Endodermal cell (in vitro differentiated cells): ENCODE measurements at regions not wholly inside any gene's neighbourhood (a gene's known extent, or its start where the extent isn't known, plus 50 kb on each side); places are given as distances from the start of the nearest gene placed in this dataset.

ENCODE experiments used
- DNase-seq: peaks from one replicate; pipeline ENCODE4 v3.0.0-alpha.2; 2017
- H3K27ac ChIP-seq: 2 replicates; pipeline ENCODE4 v1.5.1; 2013; ENCODE audit warnings: mild to moderate bottlenecking, low read depth, low read length, moderate library complexity
- H3K27me3 ChIP-seq: 2 replicates; pipeline ENCODE4 v1.6.1; 2013; ENCODE audit warnings: mild to moderate bottlenecking, low read length, moderate library complexity; ENCODE audit not compliant: insufficient read depth, control insufficient read depth, poor library complexity, severe bottlenecking
- H3K36me3 ChIP-seq: 2 replicates; pipeline ENCODE4 v1.7.0; 2013; ENCODE audit warnings: mild to moderate bottlenecking, low read length, moderate library complexity; ENCODE audit not compliant: control insufficient read depth, insufficient read depth
- H3K4me1 ChIP-seq: one replicate; pipeline ENCODE4 v1.7.0; 2013; ENCODE audit warnings: low read length; ENCODE audit not compliant: control insufficient read depth, insufficient read depth
- H3K4me3 ChIP-seq: 2 replicates; pipeline ENCODE4 v1.5.1; 2013; ENCODE audit warnings: mild to moderate bottlenecking, low read length, moderate library complexity
- H3K9ac ChIP-seq: 2 replicates; pipeline ENCODE4 v1.6.1; 2013; ENCODE audit warnings: mild to moderate bottlenecking, low read length, moderate library complexity; ENCODE audit not compliant: poor library complexity, severe bottlenecking; ENCODE audit errors: extremely low read depth
- H3K9me3 ChIP-seq: 2 replicates; pipeline ENCODE4 v1.6.1; 2013; ENCODE audit warnings: mild to moderate bottlenecking, low read length, moderate library complexity; ENCODE audit not compliant: control insufficient read depth
- H3K27ac Mint-ChIP-seq: 2 replicates; pipeline ENCODE4 v1.8.0; 2020; ENCODE audit warnings: mixed read lengths
- H3K27me3 Mint-ChIP-seq: 2 replicates; pipeline ENCODE4 v1.8.0; 2021; ENCODE audit warnings: mild to moderate bottlenecking, mixed read lengths; ENCODE audit not compliant: insufficient read depth
- H3K36me3 Mint-ChIP-seq: 2 replicates; pipeline ENCODE4 v1.8.0; 2020; ENCODE audit warnings: low read depth, mixed read lengths
- H3K4me1 Mint-ChIP-seq: 2 replicates; pipeline ENCODE4 v1.8.0; 2020; ENCODE audit warnings: mixed read lengths
- H3K4me3 Mint-ChIP-seq: 2 replicates; pipeline ENCODE4 v1.8.0; 2020; ENCODE audit warnings: mild to moderate bottlenecking, moderate library complexity, mixed read lengths
- H3K9me3 Mint-ChIP-seq: 2 replicates; pipeline ENCODE4 v1.8.0; 2020; ENCODE audit warnings: mild to moderate bottlenecking, mixed read lengths
- WGBS, 2 experiments: methylation state at CpG; one replicate each; pipeline versions ENCODE4 v1.1.5 to v1.1.7; 2013; ENCODE audit warnings: missing lambda C conversion rate in 2 of 2, mixed read lengths in 1 of 2; ENCODE audit not compliant: insufficient coverage in 1 of 2, insufficient read length in 1 of 2; 5-methylcytosine and 5-hydroxymethylcytosine counted together
- TF ChIP-seq, protein P1 (sequence below): fragments of 200-600 bp; sonication (generic); conservative IDR thresholded peaks from 2 replicates; pipeline ENCODE4 v1.5.0; 2021; ENCODE audit warnings: antibody characterized with exemption, mild to moderate bottlenecking

GRCh38 chr13:47291107-47291656, 394.3 kb upstream of the HTR2A start:
- Histone ChIP-seq H3K9ac (no peak overlapping the region), H3K36me3 (no peaks in the 10 kb centered on the region), H3K4me1 (no peaks in the 10 kb centered on the region), H3K27me3 (no peaks in the 10 kb centered on the region), H3K4me3 (no peak overlapping the region), H3K27ac (no peak overlapping the region), H3K9me3 (no peaks in the 10 kb centered on the region)
- no peaks in the 10 kb centered on the region for H3K9me3 Mint-ChIP-seq
- TF ChIP-seq, protein P1, sequence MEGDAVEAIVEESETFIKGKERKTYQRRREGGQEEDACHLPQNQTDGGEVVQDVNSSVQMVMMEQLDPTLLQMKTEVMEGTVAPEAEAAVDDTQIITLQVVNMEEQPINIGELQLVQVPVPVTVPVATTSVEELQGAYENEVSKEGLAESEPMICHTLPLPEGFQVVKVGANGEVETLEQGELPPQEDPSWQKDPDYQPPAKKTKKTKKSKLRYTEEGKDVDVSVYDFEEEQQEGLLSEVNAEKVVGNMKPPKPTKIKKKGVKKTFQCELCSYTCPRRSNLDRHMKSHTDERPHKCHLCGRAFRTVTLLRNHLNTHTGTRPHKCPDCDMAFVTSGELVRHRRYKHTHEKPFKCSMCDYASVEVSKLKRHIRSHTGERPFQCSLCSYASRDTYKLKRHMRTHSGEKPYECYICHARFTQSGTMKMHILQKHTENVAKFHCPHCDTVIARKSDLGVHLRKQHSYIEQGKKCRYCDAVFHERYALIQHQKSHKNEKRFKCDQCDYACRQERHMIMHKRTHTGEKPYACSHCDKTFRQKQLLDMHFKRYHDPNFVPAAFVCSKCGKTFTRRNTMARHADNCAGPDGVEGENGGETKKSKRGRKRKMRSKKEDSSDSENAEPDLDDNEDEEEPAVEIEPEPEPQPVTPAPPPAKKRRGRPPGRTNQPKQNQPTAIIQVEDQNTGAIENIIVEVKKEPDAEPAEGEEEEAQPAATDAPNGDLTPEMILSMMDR, result no peak
- H3K36me3 Mint-ChIP-seq, result no peaks in the 10 kb centered on the region
- no peaks in the 10 kb centered on the region for H3K27me3 Mint-ChIP-seq
- H3K27ac Mint-ChIP-seq, result no peak overlapping the region
- peaks cover 8% of the 10 kb centered on the region for H3K4me1 Mint-ChIP-seq
- no peak overlapping the region for H3K4me3 Mint-ChIP-seq
- DNase-seq, result no peak
- 39 to 73% methylated on average over 1 to 2 of the region's 2 CpGs for WGBS, 2 experiments

- Mint-ChIP-seq H3K27me3 (no peaks in the 10 kb centered on the region), H3K4me3 (no peak overlapping the region), H3K36me3 (no peaks in the 10 kb centered on the region), H3K27ac (no peak overlapping the region), H3K4me1 (peaks cover 8% of the 10 kb centered on the region), H3K9me3 (no peaks in the 10 kb centered on the region)
- no peak overlapping the region for H3K4me3 ChIP-seq
- no peak for DNase-seq
- TF ChIP-seq, protein P1, result no peak
- WGBS, 2 experiments, result 100% methylated on average over 1 of the region's 1 CpG; no CpG with 5 or more reads in 1 of the 2 experiments
- H3K9ac ChIP-seq, result no peak overlapping the region
- no peak overlapping the region for H3K27ac ChIP-seq
- H3K27me3 ChIP-seq, result no peaks in the 10 kb centered on the region
- no peaks in the 10 kb centered on the region for H3K4me1 ChIP-seq
- no peaks in the 10 kb centered on the region for H3K9me3 ChIP-seq
- no peaks in the 10 kb centered on the region for H3K36me3 ChIP-seq
These were observed 392.7 kb upstream of the HTR2A start for GRCh38 chr13:47289567-47289966.

DNA sequence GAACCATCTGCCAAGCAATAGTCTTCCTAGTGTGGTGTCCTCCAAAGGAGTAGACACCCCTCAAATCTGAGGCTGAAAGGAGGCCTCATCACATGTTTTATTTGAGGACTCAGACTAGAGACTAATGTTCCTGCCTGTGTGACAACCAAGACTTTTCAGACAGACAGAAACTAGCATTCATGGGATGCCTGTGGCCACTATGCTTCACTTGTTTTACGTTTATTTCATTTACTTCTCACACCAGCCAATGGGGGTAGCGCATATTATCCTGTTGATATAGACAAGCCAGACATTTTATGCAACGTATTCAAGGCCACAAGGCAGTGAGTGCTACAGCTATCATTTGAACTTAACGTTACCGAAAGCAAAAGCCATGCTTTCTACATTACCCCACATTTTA, 391.7 kb upstream of the HTR2A start:
- TF ChIP-seq, protein P1, result no peak
- 76 to 96% methylated on average over 4 to 5 of the region's 5 CpGs for WGBS, 2 experiments
- DNase-seq, result no peak
- no peak overlapping the region for H3K9ac ChIP-seq
- H3K27me3 ChIP-seq, result no peaks in the 10 kb centered on the region
- no peak overlapping the region for H3K4me3 ChIP-seq
- H3K4me3 Mint-ChIP-seq, result no peak overlapping the region
- no peaks in the 10 kb centered on the region for H3K9me3 ChIP-seq
- H3K36me3 ChIP-seq, result no peaks in the 10 kb centered on the region
- H3K27ac Mint-ChIP-seq, result no peak overlapping the region
- H3K27me3 Mint-ChIP-seq, result no peaks in the 10 kb centered on the region
- H3K9me3 Mint-ChIP-seq, result no peaks in the 10 kb centered on the region
- peaks cover 8% of the 10 kb centered on the region for H3K4me1 Mint-ChIP-seq
- no peaks in the 10 kb centered on the region for H3K4me1 ChIP-seq
- H3K27ac ChIP-seq, result no peak overlapping the region
- no peaks in the 10 kb centered on the region for H3K36me3 Mint-ChIP-seq
